MM.1S (cell line): ENCODE measurements at regions not wholly inside any gene's neighbourhood (a gene's known extent, or its start where the extent isn't known, plus 50 kb on each side); places are given as distances from the start of the nearest gene placed in this dataset.

Experiments used
- DNase-seq: peaks from one replicate; pipeline ENCODE4 v3.0.0-alpha.2; 2015
- H2AFZ ChIP-seq: fragments of 300-600 bp; sonication (generic); 2 replicates; pipeline ENCODE4 v1.6.0; 2016; ENCODE audit warnings: antibody characterized with exemption, low read length
- H3F3A ChIP-seq: fragments of 300-600 bp; sonication (generic); 2 replicates; pipeline ENCODE4 v1.6.1; 2016; ENCODE audit warnings: mild to moderate bottlenecking, antibody characterized with exemption, low read length, moderate library complexity, mixed read lengths; ENCODE audit not compliant: insufficient read depth
- H3K27ac ChIP-seq: fragments of 300-600 bp; sonication (generic); 2 replicates; pipeline ENCODE4 v1.5.1; 2016; ENCODE audit warnings: mild to moderate bottlenecking, low read length
- H3K27me3 ChIP-seq: fragments of 300-600 bp; sonication (generic); replicated peaks from 2 replicates; pipeline ENCODE4 v1.6.0; 2016; ENCODE audit warnings: low read length; ENCODE audit not compliant: insufficient read depth
- H3K36me3 ChIP-seq: fragments of 300-600 bp; sonication (generic); replicated peaks from 2 replicates; pipeline ENCODE4 v1.6.1; 2016; ENCODE audit warnings: mild to moderate bottlenecking, low read length, mixed read lengths; ENCODE audit not compliant: insufficient read depth
- H3K4me1 ChIP-seq: fragments of 300-600 bp; sonication (generic); 2 replicates; pipeline ENCODE4 v1.6.1; 2016; ENCODE audit warnings: low read length, mixed read lengths
- H3K4me2 ChIP-seq: fragments of 300-600 bp; sonication (generic); 2 replicates; pipeline ENCODE4 v1.6.0; 2016; ENCODE audit warnings: low read depth, low read length
- H3K4me3 ChIP-seq: fragments of 300-600 bp; sonication (generic); 2 replicates; pipeline ENCODE4 v1.5.1; 2016; ENCODE audit warnings: low read length, mixed read lengths
- H3K79me2 ChIP-seq: fragments of 300-600 bp; sonication (generic); 2 replicates; pipeline ENCODE4 v1.6.1; 2016; ENCODE audit warnings: mixed run types, low read length, mixed read lengths
- H3K9ac ChIP-seq: fragments of 300-600 bp; sonication (generic); 2 replicates; pipeline ENCODE4 v1.6.1; 2016; ENCODE audit warnings: low read length, mixed read lengths
- H3K9me2 ChIP-seq: fragments of 300-600 bp; sonication (generic); replicated peaks from 2 replicates; pipeline ENCODE4 v1.6.1; 2016; ENCODE audit warnings: mild to moderate bottlenecking, low read length, mixed read lengths; ENCODE audit not compliant: insufficient read depth
- H3K9me3 ChIP-seq: fragments of 300-600 bp; sonication (generic); replicated peaks from 2 replicates; pipeline ENCODE4 v1.6.1; 2016; ENCODE audit warnings: mild to moderate bottlenecking, low read length, mixed read lengths; ENCODE audit not compliant: insufficient read depth
- H4K20me1 ChIP-seq: fragments of 300-600 bp; sonication (generic); 2 replicates; pipeline ENCODE4 v1.6.1; 2016; ENCODE audit warnings: mild to moderate bottlenecking, low read length, moderate library complexity, mixed read lengths; ENCODE audit not compliant: insufficient read depth
- CTCF ChIP-seq: fragments of 300-600 bp; sonication (generic); IDR thresholded peaks from 2 replicates; pipeline ENCODE4 v1.5.1; 2016; ENCODE audit warnings: antibody characterized with exemption, low read length, mixed read lengths
- EZH2 ChIP-seq: fragments of 300-600 bp; sonication (generic); optimal IDR thresholded peaks from 2 replicates; pipeline ENCODE3; 2017; ENCODE audit warnings: low read depth, mild to moderate bottlenecking, antibody characterized with exemption, low read length, mixed read lengths
- EZH2phosphoT487 ChIP-seq: fragments of 300-600 bp; sonication (generic); IDR thresholded peaks from 2 replicates; pipeline ENCODE4 v1.6.1; 2018; ENCODE audit warnings: antibody characterized with exemption, low read length

- Histone ChIP-seq H3K9me3 (no peaks in the 10 kb centered on the region), H3K27me3 (no peaks in the 10 kb centered on the region), H3K36me3 (no peaks in the 10 kb centered on the region), H3K4me2 (no peak overlapping the region), H3F3A (no peaks in the 10 kb centered on the region), H3K4me3 (no peak overlapping the region), H3K9ac (no peak overlapping the region), H3K9me2 (no peaks in the 10 kb centered on the region), H4K20me1 (no peaks in the 10 kb centered on the region), H3K79me2 (no peaks in the 10 kb centered on the region), H2AFZ (no peak overlapping the region), H3K4me1 (no peaks in the 10 kb centered on the region), H3K27ac (no peak overlapping the region)
- no peak for DNase-seq
- TF ChIP-seq CTCF, result no peak
- TF ChIP-seq EZH2, result no peak
- no peak for TF ChIP-seq EZH2phosphoT487
Measured at GRCh38 chrX:109841869-109842579, 109.0 kb upstream of the ACSL4 start.

GRCh38 chrX:109842611-109843010 lies 109.6 kb upstream of the ACSL4 start:
- Histone ChIP-seq H3K36me3 (no peaks in the 10 kb centered on the region), H4K20me1 (no peaks in the 10 kb centered on the region), H3K27ac (no peak overlapping the region), H3F3A (no peaks in the 10 kb centered on the region), H3K4me1 (no peaks in the 10 kb centered on the region), H3K9ac (no peak overlapping the region), H3K4me2 (no peak overlapping the region), H3K4me3 (no peak overlapping the region), H2AFZ (no peak overlapping the region), H3K79me2 (no peaks in the 10 kb centered on the region), H3K27me3 (no peaks in the 10 kb centered on the region), H3K9me2 (no peaks in the 10 kb centered on the region), H3K9me3 (no peaks in the 10 kb centered on the region)
- no peak for TF ChIP-seq CTCF
- TF ChIP-seq EZH2phosphoT487, result no peak
- no peak for TF ChIP-seq EZH2
- DNase-seq, result no peak

GRCh38 chrX:109843963-109844751 lies 111.1 kb upstream of the ACSL4 start:
- Histone ChIP-seq H3K4me3 (no peak overlapping the region), H3K27me3 (no peaks in the 10 kb centered on the region), H3K27ac (no peak overlapping the region), H3K36me3 (no peaks in the 10 kb centered on the region), H3F3A (no peaks in the 10 kb centered on the region), H3K9ac (no peak overlapping the region), H3K79me2 (no peaks in the 10 kb centered on the region), H3K9me2 (no peaks in the 10 kb centered on the region), H3K4me1 (no peaks in the 10 kb centered on the region), H3K9me3 (no peaks in the 10 kb centered on the region), H3K4me2 (no peak overlapping the region), H2AFZ (no peak overlapping the region), H4K20me1 (no peaks in the 10 kb centered on the region)
- no peak for TF ChIP-seq EZH2
- no peak for TF ChIP-seq EZH2phosphoT487
- no peak for TF ChIP-seq CTCF
- DNase-seq, result no peak
